SW480 (cell line): ENCODE measurements at regions not wholly inside any gene's neighbourhood (a gene's known extent, or its start where the extent isn't known, plus 50 kb on each side); places are given as distances from the start of the nearest gene placed in this dataset.

Experiments used
- DNase-seq: peaks from one replicate; pipeline ENCODE4 v3.0.0-alpha.2; 2016; ENCODE audit warnings: low spot score

- no peak for DNase-seq
Observed at GRCh38 chr7:156309016-156309620, 331.5 kb upstream of the RNF32 start.

DNA sequence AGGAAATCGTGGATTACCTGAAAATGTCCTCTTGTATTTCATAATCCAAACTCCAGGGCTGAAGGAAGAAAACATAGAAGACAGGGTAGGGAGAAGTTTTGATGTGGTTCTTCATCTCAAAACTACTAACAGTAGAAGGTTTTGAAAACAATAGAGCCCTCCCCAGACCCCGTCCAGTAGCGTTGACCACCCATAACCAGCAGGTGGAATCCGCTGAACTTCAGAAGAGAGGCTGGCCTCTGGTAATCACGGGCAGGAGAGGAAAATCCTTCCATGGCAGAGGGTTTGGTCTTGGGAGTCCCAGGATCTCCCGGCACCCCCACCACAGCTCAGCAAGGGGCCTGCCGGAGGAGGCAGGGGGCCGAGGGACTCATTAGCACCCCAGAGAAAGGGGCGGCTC lies 333.4 kb upstream of the RNF32 start:
- DNase-seq: no peak

DNA sequence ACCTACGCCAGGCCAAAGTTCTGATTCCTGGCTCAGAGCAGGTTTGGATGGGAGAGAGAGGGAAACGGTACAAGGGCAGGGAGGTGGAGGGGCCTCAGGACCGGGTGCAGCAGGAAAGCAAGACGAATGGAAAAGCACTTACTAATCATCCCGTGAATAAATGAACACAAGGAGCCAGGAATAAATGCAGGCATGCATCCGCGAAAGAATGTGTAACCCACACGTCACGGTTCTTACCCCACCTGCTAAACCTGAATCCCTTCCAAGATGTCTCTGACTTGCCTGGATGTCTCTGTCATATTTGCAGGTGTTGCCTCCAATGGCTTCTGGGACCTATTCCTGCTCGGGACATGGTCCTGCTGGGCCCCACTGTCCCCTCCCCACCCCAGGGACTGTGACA lies 335.2 kb upstream of the RNF32 start:
- DNase-seq: no peak

- DNase-seq: no peak
Observed at GRCh38 chr7:156282816-156283215, 357.8 kb upstream of the RNF32 start.

- DNase-seq: no peak
Observed at GRCh38 chr7:156279635-156280034, 360.9 kb upstream of the RNF32 start.

DNA sequence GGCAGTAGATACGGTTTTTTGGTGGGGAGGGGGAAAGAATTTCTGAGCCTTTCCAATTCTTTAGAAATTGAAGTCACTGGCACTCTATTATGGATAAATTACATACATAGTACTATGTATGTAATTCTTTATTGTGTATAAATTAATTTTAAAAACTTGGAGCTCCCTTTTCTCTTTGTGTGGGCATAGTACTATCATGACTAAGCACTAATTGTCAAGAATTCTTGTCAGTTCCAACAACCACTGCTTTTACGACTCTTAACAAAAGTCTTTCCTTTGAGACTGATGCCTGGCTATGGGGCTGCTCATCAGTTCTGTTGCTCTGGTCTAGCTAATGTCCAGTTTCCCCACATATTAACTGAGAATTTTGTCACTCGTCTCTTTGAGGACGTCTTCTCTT lies 365.3 kb upstream of the RNF32 start:
- no peak for DNase-seq

- no peak for DNase-seq
Observed at GRCh38 chr7:156274557-156274956, 366.0 kb upstream of the RNF32 start.

DNA sequence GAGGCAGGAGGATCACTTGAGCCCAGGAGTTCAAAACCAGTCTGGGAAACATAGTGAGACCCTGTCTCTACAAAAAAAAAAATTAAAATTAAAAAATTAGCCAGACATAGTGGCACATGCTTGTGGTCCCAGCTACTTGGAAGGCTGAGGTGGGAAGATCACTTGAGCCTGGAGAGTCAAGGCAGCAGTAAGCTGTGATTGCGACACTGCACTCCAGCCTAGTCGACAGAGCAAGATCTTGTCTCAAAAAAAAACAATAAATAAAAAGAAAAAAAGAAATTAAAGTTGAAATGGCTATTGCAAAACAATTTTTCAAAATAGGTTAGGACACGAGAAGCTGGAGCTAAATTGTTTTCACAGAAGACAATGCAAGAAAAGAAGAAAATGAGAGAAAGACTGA lies 379.0 kb upstream of the RNF32 start:
- no peak for DNase-seq

DNA sequence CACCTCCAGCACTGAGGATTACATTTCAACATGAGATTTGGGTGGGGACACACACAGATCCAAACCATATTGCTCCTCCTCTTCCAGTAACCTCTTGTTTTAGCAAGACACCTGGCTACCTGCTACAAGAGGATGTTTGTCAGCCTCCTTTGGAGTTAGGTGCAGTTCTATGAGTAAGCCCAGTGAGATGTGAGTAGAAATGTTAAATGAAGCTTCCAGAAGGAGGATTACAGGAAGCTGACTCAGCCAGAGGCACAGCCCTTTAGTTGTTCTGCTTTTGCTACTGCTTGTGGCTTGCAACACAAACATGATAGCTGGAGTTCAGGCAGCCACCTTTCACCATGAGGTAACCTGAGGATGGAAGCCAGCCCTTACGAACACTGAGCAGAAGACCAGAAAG lies 382.7 kb upstream of the RNF32 start:
- DNase-seq: no peak

- no peak for DNase-seq
Observed at GRCh38 chr7:156255635-156256034, 384.9 kb upstream of the RNF32 start.

DNA sequence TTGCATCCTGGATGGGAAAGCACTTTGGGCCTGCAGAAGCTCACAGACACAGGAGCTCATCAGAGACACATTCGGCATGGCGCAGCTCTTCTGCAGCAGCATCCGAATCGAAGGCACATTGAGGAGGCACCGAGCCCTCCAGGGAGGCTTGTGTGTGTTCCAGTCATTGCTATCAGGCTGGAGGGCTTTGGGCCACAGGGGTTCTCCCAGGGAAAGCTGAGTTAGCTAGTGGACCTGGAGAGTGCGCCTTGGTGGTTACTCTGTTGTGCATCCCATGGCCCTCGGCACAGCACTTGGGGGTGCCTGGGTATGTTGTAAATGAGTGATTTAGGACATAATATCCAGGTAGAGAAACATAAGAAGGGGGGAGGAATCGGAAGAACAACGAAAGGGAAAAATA lies 388.7 kb upstream of the RNF32 start:
- DNase-seq: no peak

GRCh38 chr7:156240532-156240931 lies 400.0 kb upstream of the RNF32 start:
- DNase-seq: no peak

- DNase-seq: no peak
Observed at GRCh38 chr7:156238366-156239133, 402.0 kb upstream of the RNF32 start.

GRCh38 chr7:156237614-156238013 lies 403.0 kb upstream of the RNF32 start:
- DNase-seq: no peak

- DNase-seq: no peak
Observed at GRCh38 chr7:156236936-156237599, 403.5 kb upstream of the RNF32 start.

DNA sequence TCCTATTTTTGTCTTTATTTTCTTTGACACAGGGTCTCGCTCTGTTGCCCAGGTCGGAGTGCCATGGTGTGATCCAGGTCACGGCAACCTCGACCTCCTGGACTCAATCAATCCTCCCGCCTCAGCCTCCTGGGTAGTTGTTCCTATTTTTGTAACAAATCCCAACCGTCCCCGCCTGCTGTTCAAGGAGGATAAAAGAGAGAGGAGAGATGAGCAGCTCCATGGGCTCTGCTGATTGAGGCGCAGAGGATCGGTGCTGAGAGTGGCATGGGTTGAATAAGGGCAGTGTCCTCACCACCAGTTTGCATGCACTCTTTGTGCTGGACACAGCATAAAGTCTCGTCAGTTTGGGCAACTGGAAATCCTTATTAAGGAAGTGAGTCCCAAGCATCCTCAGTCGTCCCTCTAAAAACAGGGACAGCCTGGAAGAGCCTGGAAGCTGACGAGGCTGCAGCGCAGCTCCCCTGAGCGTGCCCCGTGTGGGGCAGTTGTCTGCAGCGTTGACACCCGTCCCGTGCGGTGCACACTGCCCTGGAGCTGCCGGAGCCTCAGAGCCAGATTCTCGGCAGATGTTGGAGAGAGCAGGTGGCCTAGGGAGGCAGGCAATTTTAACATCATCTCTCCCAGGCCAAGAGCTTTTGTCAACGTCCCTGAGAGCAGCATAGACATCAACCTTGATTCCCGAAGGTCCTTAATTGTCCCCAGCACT lies 404.2 kb upstream of the RNF32 start:
- no peak for DNase-seq

- no peak for DNase-seq
Observed at GRCh38 chr7:156234666-156235494, 405.7 kb upstream of the RNF32 start.

DNA sequence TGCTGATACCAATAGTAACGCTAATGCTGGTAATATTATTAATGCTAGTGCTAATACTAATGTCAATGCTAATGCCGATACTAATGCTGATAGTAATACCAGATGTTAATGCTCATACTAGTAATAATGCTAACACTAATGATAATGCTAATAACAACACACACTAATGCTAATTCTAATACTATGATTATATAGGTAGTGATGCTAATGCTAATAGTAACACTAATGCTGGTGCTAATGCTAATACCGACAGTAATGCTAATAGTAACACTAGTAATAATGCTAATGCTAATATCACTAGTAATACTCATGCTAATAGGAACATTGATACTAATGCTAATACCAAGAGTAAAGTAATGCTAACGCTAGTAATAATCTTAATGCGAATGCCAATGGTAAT lies 406.4 kb upstream of the RNF32 start:
- DNase-seq: no peak

- DNase-seq: no peak
Observed at GRCh38 chr7:156232931-156233705, 407.5 kb upstream of the RNF32 start.

- DNase-seq: no peak
Observed at GRCh38 chr7:156230576-156230975, 410.0 kb upstream of the RNF32 start.

GRCh38 chr7:156224833-156225225 lies 412.6 kb upstream of the SHH start:
- no peak for DNase-seq
